Neural cell (in vitro differentiated cells): ENCODE measurements at regions not wholly inside any gene's neighbourhood (a gene's known extent, or its start where the extent isn't known, plus 50 kb on each side); places are given as distances from the start of the nearest gene placed in this dataset.

Experiments used
- H2AFZ ChIP-seq: fragments of 200-600, 300-800 bp; sonication (generic), shearing (Covaris generic); 2 replicates; pipeline ENCODE4 v1.6.0; 2014; ENCODE audit warnings: low read depth, mild to moderate bottlenecking, antibody characterized with exemption, low read length, moderate library complexity
- H3F3A ChIP-seq: fragments of 200-600 bp; shearing (Covaris generic); 2 replicates; pipeline ENCODE4 v1.6.1; 2016; ENCODE audit warnings: mild to moderate bottlenecking, moderate library complexity, mixed read lengths, antibody characterized with exemption, low read length; ENCODE audit not compliant: insufficient read depth, poor library complexity, severe bottlenecking
- H3K27ac ChIP-seq: fragments of 200-600, 300-800 bp; sonication (generic), shearing (Covaris generic); 2 replicates; pipeline ENCODE4 v1.5.1; 2014; ENCODE audit warnings: mild to moderate bottlenecking, low read length, moderate library complexity
- H3K27me3 ChIP-seq: fragments of 300-800, 200-600 bp; sonication (generic), shearing (Covaris generic); 2 replicates; pipeline ENCODE4 v1.6.0; 2014; ENCODE audit warnings: mild to moderate bottlenecking, low read depth, low read length, moderate library complexity; ENCODE audit not compliant: insufficient read depth
- H3K36me3 ChIP-seq: fragments of 300-800, 200-600 bp; sonication (generic), shearing (Covaris generic); 2 replicates; pipeline ENCODE4 v1.5.1; 2014; ENCODE audit warnings: mild to moderate bottlenecking, antibody characterized with exemption, low read length, moderate library complexity; ENCODE audit not compliant: insufficient read depth
- H3K4me2 ChIP-seq: fragments of 300-800, 200-600 bp; sonication (generic), shearing (Covaris generic); 2 replicates; pipeline ENCODE4 v1.6.0; 2014; ENCODE audit warnings: mild to moderate bottlenecking, low read length
- H3K4me3 ChIP-seq: fragments of 300-800, 200-600 bp; sonication (generic), shearing (Covaris generic); 2 replicates; pipeline ENCODE4 v1.5.1; 2014; ENCODE audit warnings: mild to moderate bottlenecking, low read length, moderate library complexity
- H3K79me2 ChIP-seq: fragments of 200-600 bp; shearing (Covaris generic); replicated peaks from 2 replicates; pipeline ENCODE4 v1.6.0; 2014; ENCODE audit warnings: mild to moderate bottlenecking, low read length, moderate library complexity; ENCODE audit not compliant: insufficient read depth
- H3K9ac ChIP-seq: fragments of 300-800, 200-600 bp; sonication (generic), shearing (Covaris generic); 2 replicates; pipeline ENCODE4 v1.6.1; 2016; ENCODE audit warnings: mild to moderate bottlenecking, low read length, mixed read lengths
- H3K9me2 ChIP-seq: fragments of 200-600 bp; shearing (Covaris generic); 2 replicates; pipeline ENCODE4 v1.6.1; 2016; ENCODE audit warnings: mild to moderate bottlenecking, low read length, mixed read lengths; ENCODE audit not compliant: insufficient read depth
- H3K9me3 ChIP-seq: fragments of 200-600, 300-800 bp; sonication (generic), shearing (Covaris generic); 2 replicates; pipeline ENCODE4 v1.6.1; 2016; ENCODE audit warnings: mild to moderate bottlenecking, mixed run types, low read length, moderate library complexity, mixed read lengths
- H4K20me1 ChIP-seq: fragments of 200-600 bp; shearing (Covaris generic); 2 replicates; pipeline ENCODE4 v1.6.1; 2016; ENCODE audit warnings: mild to moderate bottlenecking, mixed run types; ENCODE audit not compliant: insufficient read depth
- CTCF ChIP-seq: fragments of 450-650 bp; IDR thresholded peaks from 2 replicates; pipeline ENCODE4 v1.5.1; 2014; ENCODE audit warnings: antibody characterized with exemption, mild to moderate bottlenecking, moderate library complexity; ENCODE audit not compliant: poor library complexity, severe bottlenecking
- EP300 ChIP-seq: fragments of 450-650 bp; conservative IDR thresholded peaks from 2 replicates; pipeline ENCODE4 v1.6.1; 2014; ENCODE audit warnings: antibody characterized with exemption, mild to moderate bottlenecking, moderate library complexity; ENCODE audit not compliant: poor library complexity, severe bottlenecking
- EZH2 ChIP-seq: fragments of 200-600, 300-800 bp; shearing (Covaris generic), sonication (generic); IDR thresholded peaks from 2 replicates; pipeline ENCODE4 v1.6.1; 2014; ENCODE audit warnings: antibody characterized with exemption, low read length, borderline replicate concordance, mild to moderate bottlenecking; ENCODE audit not compliant: insufficient read depth, poor library complexity, severe bottlenecking
- MXI1 ChIP-seq: fragments of 450-650 bp; conservative IDR thresholded peaks from 2 replicates; pipeline ENCODE4 v1.6.1; 2014; ENCODE audit warnings: antibody characterized with exemption, mild to moderate bottlenecking; ENCODE audit not compliant: poor library complexity, severe bottlenecking
- POLR2AphosphoS5 ChIP-seq: IDR thresholded peaks from 2 replicates; pipeline ENCODE4 v1.6.1; 2012
- RAD21 ChIP-seq: fragments of 450-650 bp; conservative IDR thresholded peaks from 2 replicates; pipeline ENCODE4 v1.6.1; 2014; ENCODE audit warnings: antibody characterized with exemption, mild to moderate bottlenecking, moderate library complexity
- REST ChIP-seq: IDR thresholded peaks from 2 replicates; pipeline ENCODE4 v1.6.1; 2012; ENCODE audit warnings: borderline replicate concordance
- SMC3 ChIP-seq: fragments of 450-650 bp; conservative IDR thresholded peaks from 2 replicates; pipeline ENCODE4 v1.6.1; 2014; ENCODE audit warnings: antibody characterized with exemption, mild to moderate bottlenecking, moderate library complexity; ENCODE audit not compliant: poor library complexity
- TAF1 ChIP-seq: IDR thresholded peaks from 2 replicates; pipeline ENCODE4 v1.6.1; 2012; ENCODE audit warnings: low read depth

- Histone ChIP-seq H3K79me2 (no peaks in the 10 kb centered on the region), H3K9me3 (no peaks in the 10 kb centered on the region), H3K27ac (no peak overlapping the region), H3K9ac (no peak overlapping the region), H3F3A (no peaks in the 10 kb centered on the region), H2AFZ (no peak overlapping the region), H3K9me2 (no peaks in the 10 kb centered on the region), H3K36me3 (no peaks in the 10 kb centered on the region), H3K4me3 (no peak overlapping the region), H3K4me2 (no peak overlapping the region), H4K20me1 (no peaks in the 10 kb centered on the region), H3K27me3 (no peaks in the 10 kb centered on the region)
- TF ChIP-seq MXI1 (no peak), REST (no peak), POLR2AphosphoS5 (no peak), EZH2 (no peak), SMC3 (no peak), EP300 (no peak), TAF1 (no peak), RAD21 (no peak), CTCF (no peak)
Observed at GRCh38 chr5:124798890-124799289, 52.5 kb upstream of the ZNF608 start.

- no peak for TF ChIP-seq EP300
- no peak for TF ChIP-seq SMC3
- TF ChIP-seq TAF1: no peak
- TF ChIP-seq CTCF: no peak
- no peak for TF ChIP-seq MXI1
- no peak for TF ChIP-seq REST
- TF ChIP-seq POLR2AphosphoS5: no peak
- TF ChIP-seq EZH2: no peak
- H3K9me3 ChIP-seq: no peaks in the 10 kb centered on the region
- no peak overlapping the region for H3K27ac ChIP-seq
Observed at GRCh38 chr5:124801551-124801950, 55.1 kb upstream of the ZNF608 start.

More at GRCh38 chr5:124801551-124801950, 55.1 kb upstream of the ZNF608 start:
- Histone ChIP-seq H3K9ac (no peak overlapping the region), H4K20me1 (no peaks in the 10 kb centered on the region), H3K9me2 (no peaks in the 10 kb centered on the region), H3K79me2 (no peaks in the 10 kb centered on the region), H2AFZ (no peak overlapping the region), H3K27me3 (no peaks in the 10 kb centered on the region), H3K36me3 (no peaks in the 10 kb centered on the region), H3K4me3 (no peak overlapping the region), H3K4me2 (no peak overlapping the region), H3F3A (peaks cover 10% of the 10 kb centered on the region)
